Activated CD8-positive, alpha-beta memory T cell treated with anti-CD3 and anti-CD28 coated beads, Interleukin-2, amount 50 U/mL, for 4 hours (primary cell): ENCODE measurements at regions not wholly inside any gene's neighbourhood (a gene's known extent, or its start where the extent isn't known, plus 50 kb on each side); places are given as distances from the start of the nearest gene placed in this dataset.
A peak's percentile ranks its signal among the peaks of the same experiment; 100 is the strongest.

Experiments used
- DNase-seq: peaks from one replicate; pipeline ENCODE4 v3.0.0-alpha.2; 2020

DNA sequence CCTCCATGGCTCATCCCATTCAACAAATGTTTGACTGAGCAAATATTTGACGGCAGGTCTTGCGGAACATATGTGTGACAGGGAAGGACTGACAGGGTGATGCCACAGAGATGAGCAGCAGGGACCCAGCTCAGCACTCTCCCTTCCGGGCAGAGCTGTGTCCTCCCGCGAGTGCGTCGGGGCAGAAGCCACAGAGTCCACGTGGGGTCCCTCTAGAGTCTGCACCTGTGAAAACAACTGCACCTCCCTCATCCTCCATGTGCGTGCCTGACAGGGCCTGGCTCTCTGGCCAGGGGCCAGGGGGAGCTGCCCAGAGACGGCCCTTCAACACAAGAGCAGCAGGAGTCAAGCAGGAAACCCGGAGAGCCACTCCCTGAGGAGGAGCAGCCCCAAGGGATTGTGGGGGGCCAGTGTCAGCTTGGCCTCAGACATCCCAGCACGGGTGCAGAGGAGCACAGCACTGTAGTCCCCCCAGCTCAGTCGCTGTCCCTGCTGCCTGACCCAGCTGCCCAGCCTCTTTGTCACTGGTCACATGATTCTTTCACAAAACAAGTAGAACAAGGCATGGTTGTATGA lies 83.6 kb upstream of the TMEM72 start:
- no peak for DNase-seq

DNA sequence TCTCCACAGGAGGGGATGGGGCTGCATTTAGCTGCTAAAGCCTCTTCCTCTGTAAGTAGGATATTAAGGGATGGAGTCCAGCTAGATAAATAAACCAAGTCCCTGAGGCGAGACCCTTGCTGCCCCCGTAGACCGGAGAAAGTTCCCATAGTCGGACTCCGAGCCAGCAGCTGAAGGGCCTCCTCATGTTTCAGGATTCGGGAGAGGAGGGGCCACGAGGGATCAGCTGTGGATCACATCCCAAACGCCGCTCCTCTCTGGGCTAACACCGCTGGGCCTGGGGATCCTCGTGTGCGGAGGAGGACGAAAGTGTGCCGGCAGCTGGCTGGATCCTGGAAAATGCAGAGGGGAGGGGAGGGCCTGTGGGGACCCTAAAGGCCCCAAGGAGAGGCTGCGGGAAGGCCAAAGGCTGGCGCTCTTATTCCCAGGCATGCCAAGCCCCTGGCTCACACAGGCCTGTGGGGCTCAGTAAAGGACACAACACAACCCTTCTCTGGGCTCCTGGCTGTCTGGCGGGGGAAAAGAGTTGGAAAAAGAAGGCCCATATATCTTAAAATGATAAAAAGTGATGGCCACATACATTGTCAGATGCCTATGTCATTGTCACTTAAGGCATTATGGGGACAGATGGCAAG lies 82.5 kb upstream of the TMEM72 start:
- no peak for DNase-seq

DNA sequence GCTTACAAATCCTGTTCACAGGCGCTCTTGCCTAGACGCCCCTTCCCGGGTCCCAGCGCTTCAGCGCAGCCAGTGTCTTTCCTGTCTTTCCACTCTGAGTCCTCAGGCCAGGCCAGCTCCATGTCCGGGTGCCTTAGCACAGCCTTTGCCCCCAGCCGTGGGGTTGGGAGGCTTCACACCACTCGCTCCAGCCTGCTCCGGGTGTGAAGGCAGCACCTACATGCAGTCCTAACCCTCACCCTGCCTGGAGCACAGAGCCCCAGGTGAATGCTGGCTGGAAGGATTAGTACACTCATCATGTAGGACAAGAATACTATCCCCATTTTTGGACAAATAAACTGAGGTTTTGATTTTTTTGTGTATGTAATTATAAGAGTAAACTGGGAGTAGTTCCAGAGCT lies 81.7 kb upstream of the TMEM72 start:
- DNase-seq = no peak

DNA sequence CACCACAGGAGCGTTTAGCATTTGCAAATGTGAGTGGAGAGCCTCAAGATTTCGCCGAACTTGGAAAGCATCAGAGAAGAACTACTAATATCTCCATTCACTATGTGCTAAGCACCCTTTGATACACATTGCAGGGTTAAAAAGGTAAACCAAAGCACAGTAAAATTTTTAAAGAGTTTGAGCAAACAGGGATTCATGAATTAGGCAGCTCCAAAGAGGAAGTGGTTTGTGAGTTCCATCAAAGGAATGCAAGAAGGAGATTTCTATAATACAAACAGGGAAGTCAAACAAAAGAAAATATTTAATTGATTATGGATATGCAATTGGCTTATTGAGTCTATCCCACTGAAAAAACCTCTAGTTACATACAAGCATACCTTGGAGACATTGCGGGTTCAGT lies 81.1 kb upstream of the TMEM72 start:
- DNase-seq = no peak

DNA sequence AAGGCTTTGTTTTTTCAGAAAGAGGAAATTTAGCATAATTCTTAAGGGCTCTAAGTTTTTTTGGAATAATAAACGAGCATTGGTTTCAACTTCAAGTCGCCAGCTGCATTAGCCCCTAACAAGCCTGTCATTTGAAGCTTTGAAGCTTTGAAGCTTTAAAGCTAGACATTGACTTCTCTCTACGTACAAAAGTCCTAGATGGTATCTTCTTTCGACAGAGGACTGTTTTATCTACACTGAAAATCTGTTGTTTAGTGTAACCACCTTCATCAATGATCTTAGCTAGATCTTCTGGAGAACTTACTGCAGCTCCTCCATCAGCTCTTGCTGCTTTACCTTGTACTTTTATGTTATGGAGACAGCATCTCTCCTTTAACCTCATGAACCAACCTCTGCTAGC lies 79.6 kb upstream of the TMEM72 start:
- no peak for DNase-seq

DNA sequence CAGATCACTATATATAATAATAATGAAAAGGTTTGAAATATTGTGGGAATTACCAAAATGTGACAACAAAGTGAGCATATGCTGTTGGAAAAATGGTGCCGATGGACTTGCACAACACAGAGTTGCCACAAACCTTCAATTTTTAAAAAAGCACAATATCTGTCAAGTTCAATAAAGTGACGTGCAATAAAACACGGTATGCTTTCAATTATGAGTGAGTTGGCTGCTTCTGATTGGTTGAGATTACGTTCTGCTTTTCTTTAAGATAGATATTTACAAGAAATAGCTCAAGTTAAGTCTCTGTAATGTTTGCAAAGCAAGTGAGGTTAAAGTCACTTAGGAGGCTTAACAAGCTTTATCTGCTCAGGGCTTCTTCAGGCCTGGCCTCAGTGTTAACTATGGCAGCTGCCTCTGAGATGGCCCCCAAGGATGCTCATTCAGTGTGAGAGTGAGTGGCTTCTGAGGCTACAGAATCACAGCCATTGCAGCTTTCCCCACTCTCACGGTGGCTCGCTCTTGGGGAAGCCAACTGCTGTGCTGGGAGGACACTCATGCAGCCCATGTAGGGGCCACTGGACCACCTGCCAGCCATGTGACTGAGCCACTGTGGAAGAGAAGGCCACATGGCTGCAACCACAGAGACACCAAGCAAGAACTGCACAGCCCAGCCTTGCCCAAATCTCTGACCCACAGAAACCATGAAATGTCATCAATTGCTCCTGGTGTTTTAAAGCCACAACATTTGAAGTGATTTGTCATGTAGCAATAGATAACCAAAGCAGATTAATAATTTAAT lies 78.3 kb upstream of the TMEM72 start:
- DNase-seq = no peak

DNA sequence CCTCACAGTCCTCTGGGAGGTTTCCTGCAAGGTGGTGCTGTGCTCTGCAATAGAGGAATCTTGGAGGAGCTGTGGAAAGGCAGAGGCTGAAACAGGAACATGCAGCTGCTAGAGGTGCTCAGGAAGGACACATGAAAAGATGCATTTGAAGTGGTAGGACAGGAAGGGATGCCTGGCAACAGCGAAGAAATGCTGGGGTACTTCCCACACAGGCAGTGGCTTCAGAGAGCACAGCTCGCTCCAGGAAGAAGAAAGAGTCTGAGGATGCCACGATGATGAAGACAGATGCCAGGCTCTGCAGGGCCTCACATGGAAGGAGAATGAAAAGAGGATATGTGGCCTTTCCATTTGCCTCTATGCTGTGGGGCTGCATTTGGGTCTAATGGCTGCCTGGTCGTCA lies 77.0 kb upstream of the TMEM72 start:
- no peak for DNase-seq

DNA sequence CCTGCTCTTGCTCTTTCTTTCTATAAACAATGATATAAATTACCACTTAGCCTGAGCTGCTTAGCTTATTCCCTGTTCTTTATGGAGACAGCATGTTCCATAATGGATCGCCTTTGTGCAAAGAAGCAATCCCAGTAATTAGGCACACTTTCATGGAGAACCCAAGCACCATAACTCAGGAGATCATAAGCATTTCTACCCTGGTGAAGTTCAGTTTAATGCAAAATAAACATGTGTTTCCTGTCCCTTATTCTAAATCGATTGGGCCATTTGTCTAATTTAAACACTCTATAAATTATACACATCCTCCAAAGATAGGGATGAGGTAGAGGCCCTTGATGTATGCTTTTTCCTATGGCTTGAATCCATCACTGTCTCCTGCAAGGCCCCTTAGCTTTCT lies 75.8 kb upstream of the TMEM72 start:
- no peak for DNase-seq

DNA sequence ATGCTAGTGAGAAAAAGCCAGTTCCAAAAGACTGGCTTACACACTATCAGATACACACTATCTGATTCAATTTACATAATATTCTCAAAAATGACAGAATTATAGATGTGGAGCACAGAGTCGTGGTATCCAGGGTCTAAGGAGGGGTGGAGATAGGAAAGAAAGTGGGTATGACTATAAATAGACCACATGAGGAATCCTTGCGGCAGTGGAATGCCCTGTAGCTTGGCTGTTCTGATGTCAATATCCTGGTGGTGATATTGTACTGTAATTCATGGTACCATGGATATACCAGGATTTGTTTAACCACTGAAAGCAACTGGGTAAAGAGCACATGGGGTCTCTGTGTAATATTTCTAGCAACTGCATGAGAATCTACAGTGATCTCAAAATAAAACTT lies 67.7 kb upstream of the TMEM72 start:
- no peak for DNase-seq

DNA sequence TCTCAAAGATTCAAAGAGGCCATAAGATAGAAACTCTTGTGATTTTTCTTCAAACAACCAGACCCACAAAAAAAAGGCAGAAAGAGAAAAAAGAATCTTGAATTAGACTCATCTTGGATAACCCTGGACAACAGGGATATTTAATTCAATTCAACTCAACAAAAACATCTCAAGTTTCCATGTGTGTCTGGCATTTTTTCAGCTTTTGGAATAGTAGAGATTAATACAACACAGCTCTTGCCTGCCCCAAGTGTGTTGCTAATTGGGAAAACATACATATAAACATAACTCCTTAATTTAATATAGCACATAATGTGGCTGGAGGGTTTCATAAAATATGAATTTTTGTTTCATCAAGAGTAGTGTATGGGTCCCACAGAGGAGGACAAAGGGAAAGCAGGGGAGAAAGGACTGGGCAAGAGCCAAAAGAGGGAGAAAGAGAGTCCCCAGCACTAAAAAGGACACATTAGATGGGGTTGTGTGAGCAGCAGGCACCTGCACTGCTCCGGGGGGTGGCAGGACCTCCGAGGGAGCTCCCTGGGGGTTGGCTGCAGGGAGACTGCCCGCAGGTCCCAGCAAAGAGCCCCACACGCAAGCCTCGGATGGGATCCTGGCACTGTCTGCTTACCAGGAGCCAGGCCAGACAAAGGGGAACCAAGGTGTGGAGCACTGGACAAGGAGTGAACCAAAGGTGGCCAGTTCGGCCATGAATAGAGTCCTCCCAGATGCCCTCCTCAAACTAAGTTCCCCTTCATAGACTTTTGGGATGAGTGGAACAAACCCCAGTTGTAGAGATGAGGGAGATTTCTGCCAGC lies 65.6 kb upstream of the TMEM72 start:
- no peak for DNase-seq

DNA sequence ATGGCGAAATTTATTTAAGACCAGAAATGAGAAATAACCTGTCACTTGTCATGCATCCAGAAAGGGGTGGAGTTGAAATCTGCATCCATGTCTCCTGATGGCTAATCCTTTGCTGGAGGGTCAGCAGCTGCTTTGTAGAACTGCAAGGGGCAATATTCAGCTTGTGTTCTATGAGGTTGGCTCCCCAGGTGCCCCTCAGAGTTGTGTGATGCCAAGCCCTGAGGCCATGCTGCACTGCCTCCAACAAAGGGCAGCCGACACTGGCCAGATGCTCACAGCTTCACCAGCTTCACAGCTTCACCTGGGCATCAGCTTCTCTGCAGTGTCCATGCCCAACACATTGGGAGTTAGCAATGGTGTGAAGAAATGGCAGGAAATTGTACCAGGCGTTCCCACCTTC lies 64.0 kb upstream of the TMEM72 start:
- DNase-seq = no peak

DNA sequence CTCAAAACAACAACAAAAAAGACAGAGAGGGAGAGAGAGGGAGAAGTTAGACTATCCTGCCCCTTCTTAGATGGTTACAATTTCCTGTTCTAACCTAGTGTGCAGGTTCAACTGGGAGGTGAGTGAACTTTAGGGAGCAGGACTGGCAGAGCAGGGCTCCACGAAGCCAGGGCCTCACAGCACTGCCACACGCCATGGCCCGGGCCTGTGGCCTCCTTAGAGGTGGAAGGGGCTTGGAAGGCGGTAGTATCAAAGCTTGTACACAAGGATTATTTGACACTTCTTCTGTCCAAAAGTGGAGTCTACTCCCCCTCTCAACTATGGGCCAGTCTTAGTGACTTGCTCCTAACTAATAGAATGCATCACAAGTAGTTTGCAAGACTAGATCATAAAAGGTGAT lies 62.9 kb upstream of the TMEM72 start:
- DNase-seq = no peak

DNA sequence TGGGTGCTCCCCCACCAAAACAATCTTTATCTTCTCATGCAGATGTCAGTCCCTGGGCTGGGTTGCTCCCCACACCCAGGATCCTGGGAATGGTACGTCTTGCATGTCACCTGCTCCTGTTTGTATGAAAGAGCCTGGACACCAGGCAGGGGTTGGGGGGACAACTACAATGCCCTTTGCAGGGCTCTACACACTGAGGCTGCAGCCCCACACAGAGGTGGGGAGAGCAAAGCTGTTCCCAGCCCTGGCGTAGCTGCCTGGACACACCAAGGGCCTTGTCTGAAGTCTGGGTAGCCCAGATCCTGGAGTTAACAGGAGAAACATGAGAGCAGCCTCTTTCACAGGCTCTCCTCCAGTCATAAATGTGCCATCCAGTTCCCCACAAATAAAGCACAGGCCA lies 61.2 kb upstream of the TMEM72 start:
- DNase-seq = no peak

DNA sequence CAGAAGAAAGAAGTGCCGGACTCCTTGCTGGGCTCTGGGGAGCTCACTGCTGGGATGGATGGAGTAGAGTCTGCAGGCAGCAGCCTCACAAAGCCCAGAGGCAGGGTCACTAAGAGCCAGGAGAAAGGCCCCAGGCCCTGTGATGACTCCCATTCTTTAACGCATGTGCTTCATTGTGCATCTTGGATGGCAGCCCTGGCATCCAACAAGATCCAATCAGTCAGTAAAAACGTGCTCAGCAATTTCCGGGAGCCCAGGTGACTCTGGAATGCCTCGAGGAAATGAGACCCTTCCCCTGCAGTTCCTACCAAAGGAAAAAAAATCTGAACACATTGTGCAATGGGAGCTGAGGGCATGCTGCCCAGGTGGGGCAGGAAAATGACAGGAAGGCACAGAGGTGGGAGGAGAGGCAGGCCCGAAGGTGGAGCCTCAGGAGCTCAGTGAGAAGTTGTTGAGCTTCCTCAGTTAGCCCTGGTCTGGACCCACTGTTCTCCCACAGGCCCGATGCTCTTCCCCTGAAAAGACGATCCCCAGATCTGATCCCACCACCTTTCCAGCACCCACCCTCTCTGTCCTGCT lies 60.7 kb upstream of the TMEM72 start:
- DNase-seq = no peak

DNA sequence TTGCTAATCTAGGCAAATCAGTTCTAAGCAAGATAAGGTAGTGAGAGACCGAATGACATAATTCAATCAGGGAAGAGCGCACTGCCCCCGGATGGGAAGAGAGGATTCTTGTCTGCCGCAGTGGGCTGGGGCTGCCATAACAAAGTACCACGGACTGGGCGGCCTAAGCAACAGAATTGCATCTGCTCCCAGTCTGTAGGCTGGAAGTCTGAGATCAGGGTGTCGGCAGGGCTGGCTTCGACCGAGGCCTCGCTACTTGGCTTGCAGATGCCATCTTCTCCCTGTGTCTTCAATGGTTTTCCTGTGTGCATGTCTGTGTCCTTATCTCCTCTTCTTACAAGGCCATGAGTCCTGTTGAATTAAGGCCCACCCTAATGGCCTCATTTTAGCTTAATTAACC lies 59.7 kb upstream of the TMEM72 start:
- no peak for DNase-seq

DNA sequence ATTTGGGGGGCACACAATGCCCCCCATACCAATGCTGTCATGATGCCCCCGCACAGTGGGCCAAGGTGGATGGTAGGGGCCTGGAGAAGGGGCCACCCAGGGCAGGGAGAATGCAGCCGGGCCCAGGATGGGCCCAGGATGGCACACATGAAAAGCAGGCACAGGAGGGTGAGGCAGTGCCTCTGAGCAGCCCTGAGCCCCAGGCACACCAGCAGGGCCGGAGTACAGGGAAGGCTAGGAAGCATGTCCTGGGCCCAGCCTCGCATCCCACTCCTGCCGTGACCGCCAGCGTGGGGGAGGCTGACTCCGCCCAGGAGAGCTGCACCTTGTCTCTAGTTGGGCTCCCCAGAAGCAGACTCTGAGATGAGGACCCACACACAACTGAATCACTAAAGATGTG lies 59.3 kb upstream of the TMEM72 start:
- no peak for DNase-seq

DNA sequence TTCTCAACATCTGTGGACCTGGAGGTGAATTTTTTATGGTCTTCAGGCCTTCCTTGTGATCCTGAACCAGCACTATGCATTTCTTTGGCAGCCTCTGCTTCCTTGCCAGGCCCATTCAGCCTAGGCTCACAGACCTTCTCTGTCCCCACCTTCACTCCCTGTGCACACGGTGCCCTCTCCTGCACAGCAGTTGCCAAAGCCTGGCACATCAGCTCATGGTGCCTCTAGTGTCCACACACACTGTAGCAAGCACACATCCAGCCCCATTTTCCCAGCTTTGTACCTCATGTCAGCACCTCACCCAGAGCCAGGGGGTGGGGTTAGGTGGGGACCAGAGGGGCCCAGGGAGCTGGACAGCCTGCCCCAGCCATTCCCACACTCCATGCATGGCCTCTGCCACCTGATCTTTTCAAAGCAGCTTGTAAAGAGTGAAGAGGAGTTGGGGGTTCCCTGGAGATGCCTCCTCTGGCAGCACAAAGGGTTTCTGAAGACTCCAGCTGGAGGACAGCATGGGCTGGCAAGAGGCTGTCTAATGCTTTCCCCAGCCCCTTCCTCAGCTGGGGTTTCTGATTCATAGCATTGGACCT lies 57.9 kb upstream of the TMEM72 start:
- no peak for DNase-seq

DNA sequence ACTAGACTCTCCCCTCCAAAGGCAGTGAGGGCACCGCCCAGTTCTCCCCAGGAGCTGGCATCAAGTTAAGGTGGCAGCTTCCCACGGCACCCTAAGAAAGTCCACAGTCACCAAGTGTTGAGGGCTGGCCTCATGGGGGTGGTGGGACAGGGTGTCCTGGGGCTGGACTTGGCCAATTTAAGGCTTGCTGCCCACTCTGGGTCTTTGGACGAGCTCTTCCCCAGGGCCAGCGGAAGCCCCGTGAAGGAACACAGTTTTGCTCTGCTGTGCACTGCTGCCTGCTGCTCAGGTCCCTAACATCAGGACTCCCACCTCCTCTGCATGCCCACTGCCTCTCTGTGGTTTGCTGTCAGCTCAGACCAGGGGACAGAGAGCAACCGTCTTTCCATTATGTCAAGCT lies 57.3 kb upstream of the TMEM72 start:
- DNase-seq = no peak

DNA sequence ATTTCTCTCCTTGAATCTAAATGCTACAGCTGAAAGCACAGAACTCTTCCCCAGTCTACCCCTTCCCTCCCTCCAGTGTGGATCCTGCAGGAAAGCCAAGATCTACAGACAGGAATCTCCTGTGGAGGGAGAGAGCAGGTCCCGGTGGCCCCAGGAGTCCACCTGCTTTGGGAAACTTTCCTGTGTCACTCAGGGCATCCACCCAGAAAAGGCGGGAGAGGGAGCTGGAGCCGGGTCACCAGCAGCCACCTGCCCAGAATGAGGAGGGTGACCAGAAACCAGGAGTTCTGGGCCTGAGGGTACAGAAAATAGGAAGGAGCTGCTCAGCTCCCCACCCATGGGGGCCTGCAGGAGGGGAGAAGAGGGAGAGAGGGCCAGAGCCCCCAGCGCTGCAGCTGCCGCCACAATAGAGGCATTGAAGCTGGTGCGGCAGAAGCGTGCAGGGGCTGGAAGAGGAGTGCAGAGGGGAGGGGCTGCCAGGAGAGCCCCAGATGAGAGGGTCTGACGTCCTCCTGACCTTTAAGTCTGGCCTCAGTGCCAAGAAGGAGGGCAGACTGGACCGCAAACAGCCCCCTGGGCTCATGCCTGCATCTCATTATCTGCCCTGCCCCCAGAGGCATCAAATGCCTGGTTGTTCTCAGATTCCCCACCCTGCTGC lies 56.3 kb upstream of the TMEM72 start:
- DNase-seq = no peak

DNA sequence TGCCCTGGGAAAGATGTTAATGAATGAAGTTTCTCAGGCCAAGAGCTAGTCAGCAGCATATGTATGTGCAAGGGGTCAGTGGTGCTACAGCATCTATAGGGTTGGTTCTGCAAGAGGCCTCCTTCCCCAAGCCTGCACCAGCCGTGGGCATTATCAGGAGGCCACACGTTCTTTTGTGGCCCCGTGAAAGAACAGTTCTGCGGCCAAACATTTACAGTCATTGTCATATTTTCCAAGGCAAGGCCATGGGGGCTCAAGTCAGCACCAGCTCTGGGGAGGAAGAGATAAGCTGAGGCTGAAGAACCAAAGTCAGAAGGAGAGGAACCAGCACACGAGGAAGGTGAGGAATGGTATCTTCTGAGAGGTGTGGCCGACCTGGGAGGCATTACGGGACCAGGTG lies 54.4 kb upstream of the TMEM72 start:
- DNase-seq = no peak

DNA sequence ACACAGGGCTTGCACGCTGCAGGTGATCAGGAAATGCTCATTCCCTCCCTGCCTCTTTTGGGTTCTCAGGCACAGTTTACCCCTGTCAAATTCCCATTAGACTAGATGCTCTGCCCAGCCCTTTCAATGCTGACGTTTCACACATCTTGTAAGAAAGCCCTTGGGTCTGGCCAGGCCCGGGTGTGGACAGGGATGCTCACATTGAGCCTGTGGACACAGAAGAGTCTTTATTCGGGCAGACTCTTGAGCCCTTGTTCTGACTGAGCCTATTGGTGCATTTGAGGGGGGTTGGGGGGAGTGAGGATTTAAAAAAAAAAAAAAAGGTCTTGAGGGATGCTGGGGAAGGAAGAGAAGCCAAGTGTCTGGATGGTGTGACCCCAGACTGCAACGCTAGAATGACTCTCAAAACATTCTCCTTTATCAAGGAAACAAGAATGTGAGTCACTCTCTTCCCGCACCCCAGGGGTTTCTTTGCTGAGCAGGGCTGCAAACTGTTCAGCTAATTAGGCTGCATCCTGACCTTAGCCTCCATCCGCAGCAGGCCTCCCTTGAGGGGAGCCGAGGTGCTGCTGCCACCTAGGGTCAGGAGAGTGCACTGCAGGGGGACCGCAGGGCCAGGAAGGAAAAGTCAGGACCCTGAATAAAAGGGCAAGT lies 53.6 kb upstream of the TMEM72 start:
- peak; percentile 56 for DNase-seq

DNA sequence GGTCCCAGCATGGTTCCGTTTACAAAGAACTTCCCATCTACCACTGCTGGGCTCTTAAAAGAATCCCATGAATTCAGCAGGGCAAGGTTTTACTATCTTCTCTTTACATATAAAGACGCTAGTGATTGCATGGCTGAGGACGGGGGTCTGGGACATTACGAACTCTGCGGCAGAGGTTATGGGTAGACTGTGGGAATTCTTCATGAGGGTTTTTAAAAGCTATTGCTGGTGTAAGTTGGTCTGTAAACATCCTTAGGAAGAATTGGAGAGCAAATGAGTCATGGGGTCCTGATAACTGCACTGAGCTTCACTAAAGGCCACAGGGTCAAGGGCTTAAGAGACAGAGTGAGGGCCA lies 53.1 kb upstream of the TMEM72 start:
- no peak for DNase-seq
